ENCODE measurements at regions not wholly inside any gene's neighbourhood (a gene's known extent, or its start where the extent isn't known, plus 50 kb on each side); places are given as distances from the start of the nearest gene placed in this dataset.

DNA sequence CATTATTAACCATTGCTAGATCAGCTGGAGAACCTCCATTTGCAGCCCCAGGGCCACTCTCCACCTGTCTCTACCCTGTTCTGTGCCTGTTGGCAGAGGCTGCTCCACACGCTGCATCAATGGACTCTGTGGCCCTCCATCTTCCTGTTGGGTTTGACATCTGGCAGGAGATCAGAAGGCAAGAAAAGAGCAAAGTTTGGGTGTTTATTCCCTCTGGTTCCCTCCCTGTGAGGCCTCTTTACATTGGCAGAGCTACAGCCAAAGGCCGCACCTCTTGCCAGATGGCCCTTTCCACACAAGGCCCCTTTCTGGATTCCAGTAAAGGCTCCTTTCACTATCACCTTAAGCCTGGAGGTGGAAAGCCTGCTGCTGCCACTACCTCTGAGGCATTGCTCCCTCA, 110.9 kb upstream of the RND3 start:
- H3K4me3 ChIP-seq (replicated peaks; ENCODE audit: low read depth, low read length) = no peak overlapping the region
- no peak for DNase-seq (ENCODE audit: extremely low read depth, low read depth)
- TF ChIP-seq, protein P1, sequence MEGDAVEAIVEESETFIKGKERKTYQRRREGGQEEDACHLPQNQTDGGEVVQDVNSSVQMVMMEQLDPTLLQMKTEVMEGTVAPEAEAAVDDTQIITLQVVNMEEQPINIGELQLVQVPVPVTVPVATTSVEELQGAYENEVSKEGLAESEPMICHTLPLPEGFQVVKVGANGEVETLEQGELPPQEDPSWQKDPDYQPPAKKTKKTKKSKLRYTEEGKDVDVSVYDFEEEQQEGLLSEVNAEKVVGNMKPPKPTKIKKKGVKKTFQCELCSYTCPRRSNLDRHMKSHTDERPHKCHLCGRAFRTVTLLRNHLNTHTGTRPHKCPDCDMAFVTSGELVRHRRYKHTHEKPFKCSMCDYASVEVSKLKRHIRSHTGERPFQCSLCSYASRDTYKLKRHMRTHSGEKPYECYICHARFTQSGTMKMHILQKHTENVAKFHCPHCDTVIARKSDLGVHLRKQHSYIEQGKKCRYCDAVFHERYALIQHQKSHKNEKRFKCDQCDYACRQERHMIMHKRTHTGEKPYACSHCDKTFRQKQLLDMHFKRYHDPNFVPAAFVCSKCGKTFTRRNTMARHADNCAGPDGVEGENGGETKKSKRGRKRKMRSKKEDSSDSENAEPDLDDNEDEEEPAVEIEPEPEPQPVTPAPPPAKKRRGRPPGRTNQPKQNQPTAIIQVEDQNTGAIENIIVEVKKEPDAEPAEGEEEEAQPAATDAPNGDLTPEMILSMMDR (IDR thresholded peaks at IDR 0.05; ENCODE audit: low read depth, low read length, missing control alignments) = no peak

DNA sequence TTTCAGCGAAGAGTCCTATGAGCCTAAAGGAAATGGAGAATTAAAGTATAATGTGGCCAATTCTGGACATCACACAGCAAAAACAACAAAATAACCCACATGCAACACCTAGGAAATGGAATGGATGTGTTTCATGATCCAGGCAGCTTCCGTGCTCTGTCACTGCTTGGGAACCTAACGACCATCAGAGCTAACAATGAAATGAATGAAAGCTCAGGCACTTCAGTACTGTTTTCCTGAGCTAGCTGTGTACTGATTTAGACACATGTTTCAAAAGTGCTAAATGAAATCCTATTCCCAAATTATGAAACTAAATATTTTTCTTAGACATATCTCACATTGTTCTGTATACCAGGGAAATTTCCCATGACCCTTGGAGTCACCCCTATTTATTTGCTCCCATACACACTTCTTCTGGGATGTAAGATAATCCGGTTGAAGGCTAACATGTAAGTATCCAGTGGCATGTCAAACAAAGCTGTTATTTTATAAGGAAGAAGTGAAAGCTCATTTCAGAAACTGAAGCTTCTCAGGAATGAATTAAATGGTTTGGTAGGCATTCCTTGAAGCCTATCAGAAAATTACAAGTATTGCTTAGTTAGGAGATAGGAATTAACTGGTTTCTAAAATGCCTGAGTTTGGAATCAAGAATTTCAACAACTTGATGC, 108.5 kb upstream of the RND3 start:
- H3K4me3 ChIP-seq (replicated peaks; ENCODE audit: low read depth, low read length) = no peak overlapping the region
- TF ChIP-seq, protein P1 (IDR thresholded peaks at IDR 0.05; ENCODE audit: low read depth, low read length, missing control alignments) = no peak
- no peak for DNase-seq (ENCODE audit: extremely low read depth, low read depth)

DNA sequence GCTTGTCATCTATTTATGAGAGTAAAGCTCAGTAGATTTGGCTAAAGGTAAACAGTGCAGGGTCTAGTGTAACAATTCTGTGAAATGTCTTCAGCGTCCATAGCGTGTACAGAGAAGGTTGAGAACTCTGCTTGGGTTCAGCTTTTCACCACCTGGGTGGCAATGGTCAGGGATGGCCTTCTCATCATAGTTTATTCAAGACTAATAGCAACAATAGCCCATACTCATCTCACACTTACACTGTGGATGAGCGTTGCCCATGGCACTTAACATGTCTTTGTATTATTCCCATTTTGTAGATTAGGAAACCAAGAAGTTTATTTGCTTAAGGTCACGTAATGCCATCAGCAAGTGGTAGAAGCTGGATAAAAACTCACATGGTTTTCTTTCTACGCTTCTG, 106.8 kb upstream of the RND3 start:
- H3K4me3 ChIP-seq (replicated peaks; ENCODE audit: low read depth, low read length) = no peak overlapping the region
- TF ChIP-seq, protein P1 (IDR thresholded peaks at IDR 0.05; ENCODE audit: low read depth, low read length, missing control alignments) = no peak
- DNase-seq (ENCODE audit: extremely low read depth, low read depth) = no peak

DNA sequence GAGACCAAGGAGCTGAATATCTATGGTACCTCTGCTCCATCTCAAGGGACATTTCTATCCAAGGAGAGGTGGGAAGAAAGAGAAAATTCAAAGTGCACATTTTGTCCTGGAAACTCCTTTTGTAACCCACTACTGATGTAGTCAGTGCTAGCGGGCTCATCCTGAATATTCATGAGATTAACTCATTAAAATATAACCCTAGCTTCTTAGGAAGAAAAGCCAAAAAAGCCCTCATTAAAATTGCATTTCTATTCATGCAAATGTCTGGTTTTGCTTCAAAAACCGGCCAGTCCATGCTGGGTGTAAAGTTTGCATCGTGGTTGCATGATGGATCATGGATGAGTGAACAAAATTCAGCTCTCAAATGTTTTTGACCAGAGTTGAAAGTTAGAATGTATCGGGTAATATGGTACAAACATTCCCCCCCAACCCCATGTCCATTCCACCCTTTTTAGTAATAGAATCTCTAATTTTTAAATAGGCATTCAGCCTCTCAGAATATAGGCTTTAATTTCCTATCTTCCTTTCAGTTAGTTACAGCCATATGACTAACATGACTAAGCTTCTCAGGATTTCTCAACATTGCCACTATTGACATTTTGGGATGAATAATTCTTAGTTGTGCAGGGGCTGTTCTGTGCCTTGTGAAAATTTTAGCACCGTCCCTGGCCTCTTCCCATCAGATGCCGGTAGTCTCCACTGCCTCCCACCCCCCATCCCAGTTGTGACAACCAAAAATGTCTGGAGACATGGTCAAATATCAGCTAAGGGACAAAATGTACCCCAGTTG, 104.2 kb upstream of the RND3 start:
- TF ChIP-seq, protein P1 (IDR thresholded peaks at IDR 0.05; ENCODE audit: low read depth, low read length, missing control alignments) = no peak
- no peak for DNase-seq (ENCODE audit: extremely low read depth, low read depth)
- no peak overlapping the region for H3K4me3 ChIP-seq (replicated peaks; ENCODE audit: low read depth, low read length)

DNA sequence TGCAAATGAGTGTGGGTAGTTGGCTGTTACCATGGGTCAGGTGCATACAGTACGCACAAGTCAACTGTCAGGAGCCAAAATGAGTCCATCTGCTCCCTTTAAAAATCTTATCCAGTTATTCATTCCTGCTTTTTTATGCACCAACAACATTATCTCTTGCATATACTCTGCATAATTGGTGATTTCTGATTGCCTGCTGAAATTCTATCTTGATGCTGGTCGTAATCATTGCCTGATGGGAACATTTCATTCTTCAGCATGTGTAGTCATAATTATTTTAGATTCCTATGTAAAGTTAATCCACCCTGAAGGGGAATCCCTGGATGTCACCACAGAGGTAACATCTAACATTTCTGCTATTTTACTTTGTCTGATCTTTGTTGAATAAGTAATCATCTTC, 102.2 kb upstream of the RND3 start:
- TF ChIP-seq, protein P1 (IDR thresholded peaks at IDR 0.05; ENCODE audit: low read depth, low read length, missing control alignments) = no peak
- H3K4me3 ChIP-seq (replicated peaks; ENCODE audit: low read depth, low read length) = no peak overlapping the region
- DNase-seq (ENCODE audit: extremely low read depth, low read depth) = no peak

DNA sequence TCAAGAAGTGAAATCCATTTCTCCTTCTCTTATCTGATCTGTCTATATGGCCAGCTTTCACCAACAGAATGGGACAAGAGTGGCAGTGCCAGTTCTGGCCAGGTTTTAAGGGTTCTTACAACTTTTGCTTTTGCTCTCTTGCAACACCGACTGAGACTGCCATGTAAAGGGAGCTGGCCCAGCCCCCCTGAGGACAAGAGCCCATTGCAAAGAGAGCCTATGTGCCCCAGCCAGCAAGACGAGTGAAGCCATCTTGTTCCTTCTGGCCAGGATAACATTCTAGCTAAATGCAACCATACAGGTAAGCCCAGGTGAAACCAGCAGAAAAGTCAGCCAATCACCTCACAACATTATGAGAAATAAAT, 101.0 kb upstream of the RND3 start:
- TF ChIP-seq, protein P1 (IDR thresholded peaks at IDR 0.05; ENCODE audit: low read depth, low read length, missing control alignments) = no peak
- no peak for DNase-seq (ENCODE audit: extremely low read depth, low read depth)
- H3K4me3 ChIP-seq (replicated peaks; ENCODE audit: low read depth, low read length) = no peak overlapping the region
